Stimulated activated naive CD8-positive, alpha-beta T cell treated with anti-CD3 and anti-CD28 coated beads, Interleukin-15, amount 100 ng/mL, for 72 hours (primary cell): ENCODE measurements at regions not wholly inside any gene's neighbourhood (a gene's known extent, or its start where the extent isn't known, plus 50 kb on each side); places are given as distances from the start of the nearest gene placed in this dataset.

ENCODE experiments used
- ATAC-seq: fragments of 150-1000 bp; cut with Tn5 transposase; 2 replicates; pipeline ENCODE4 v1.10.0; 2021; ENCODE audit warnings: mild to moderate bottlenecking, moderate library complexity
- DNase-seq, 2 donors: peaks; one replicate each; pipeline ENCODE4 v3.0.0; 2021 to 2022
- H3K27ac Mint-ChIP-seq, 2 donors: one replicate each; pipeline ENCODE4 v1.8.0; 2022; ENCODE audit warnings: mild to moderate bottlenecking in 2 of 2, mixed read lengths in 2 of 2, moderate library complexity in 2 of 2
- H3K27me3 Mint-ChIP-seq: one replicate; pipeline ENCODE4 v1.8.0; 2022; ENCODE audit warnings: mixed read lengths
- H3K4me1 Mint-ChIP-seq: one replicate; pipeline ENCODE4 v1.8.0; 2022; ENCODE audit warnings: mild to moderate bottlenecking, mixed read lengths
- H3K4me3 Mint-ChIP-seq, 2 donors: one replicate each; pipeline ENCODE4 v1.8.0; 2022; ENCODE audit warnings: mild to moderate bottlenecking in 2 of 2, mixed read lengths in 2 of 2, moderate library complexity in 1 of 2
- H3K9me3 Mint-ChIP-seq, 2 donors: one replicate each; pipeline ENCODE4 v1.8.0; 2022; ENCODE audit warnings: mixed read lengths in 2 of 2

GRCh38 chr2:64325852-64326577, 127.9 kb upstream of the LGALSL start:
- peak overlapping the region; percentile 84 for H3K4me3 Mint-ChIP-seq
- H3K4me1 Mint-ChIP-seq: peaks cover 77% of the 10 kb centered on the region
- no peaks in the 10 kb centered on the region for H3K27me3 Mint-ChIP-seq
- peak overlapping the region; percentile 89 to 100 for H3K27ac Mint-ChIP-seq
- ATAC-seq: peak; percentile 94
- peak; percentile 76 to 77 for DNase-seq
- no peaks in the 10 kb centered on the region for H3K9me3 Mint-ChIP-seq

GRCh38 chr2:64326578-64327050, 127.3 kb upstream of the LGALSL start:
- ATAC-seq: no peak
- Mint-ChIP-seq H3K4me3 (peak overlapping the region; percentile 84), H3K9me3 (no peaks in the 10 kb centered on the region), H3K27me3 (no peaks in the 10 kb centered on the region), H3K4me1 (peaks cover 77% of the 10 kb centered on the region), H3K27ac (peak overlapping the region in 1 of 2 donors; percentile 100)
- DNase-seq: no peak

DNA sequence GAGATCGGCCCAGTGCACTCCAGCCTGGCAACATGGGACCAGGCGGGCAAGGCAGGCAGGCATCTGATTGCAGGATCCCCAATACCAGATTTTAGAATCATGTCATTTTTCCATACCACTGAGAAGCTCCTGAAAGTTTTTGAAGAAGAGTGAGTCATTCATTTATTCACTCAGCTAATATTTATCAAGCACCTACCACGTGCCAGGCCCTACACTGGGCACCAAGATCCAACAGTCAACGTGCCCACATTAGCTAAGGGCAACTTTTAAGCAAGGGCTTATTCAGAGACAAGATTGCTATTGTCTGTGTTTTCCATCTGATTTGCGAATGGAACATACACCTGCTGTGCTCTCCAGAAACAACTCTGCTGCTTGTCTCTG, 126.8 kb upstream of the LGALSL start:
- Mint-ChIP-seq H3K27ac (peak overlapping the region; percentile 12 to 94), H3K4me1 (peaks cover 75% of the 10 kb centered on the region), H3K4me3 (peak overlapping the region; percentile 67 to 84), H3K27me3 (no peaks in the 10 kb centered on the region), H3K9me3 (no peaks in the 10 kb centered on the region)
- DNase-seq (peak in 1 of 2 donors; percentile 24), ATAC-seq (no peak)

DNA sequence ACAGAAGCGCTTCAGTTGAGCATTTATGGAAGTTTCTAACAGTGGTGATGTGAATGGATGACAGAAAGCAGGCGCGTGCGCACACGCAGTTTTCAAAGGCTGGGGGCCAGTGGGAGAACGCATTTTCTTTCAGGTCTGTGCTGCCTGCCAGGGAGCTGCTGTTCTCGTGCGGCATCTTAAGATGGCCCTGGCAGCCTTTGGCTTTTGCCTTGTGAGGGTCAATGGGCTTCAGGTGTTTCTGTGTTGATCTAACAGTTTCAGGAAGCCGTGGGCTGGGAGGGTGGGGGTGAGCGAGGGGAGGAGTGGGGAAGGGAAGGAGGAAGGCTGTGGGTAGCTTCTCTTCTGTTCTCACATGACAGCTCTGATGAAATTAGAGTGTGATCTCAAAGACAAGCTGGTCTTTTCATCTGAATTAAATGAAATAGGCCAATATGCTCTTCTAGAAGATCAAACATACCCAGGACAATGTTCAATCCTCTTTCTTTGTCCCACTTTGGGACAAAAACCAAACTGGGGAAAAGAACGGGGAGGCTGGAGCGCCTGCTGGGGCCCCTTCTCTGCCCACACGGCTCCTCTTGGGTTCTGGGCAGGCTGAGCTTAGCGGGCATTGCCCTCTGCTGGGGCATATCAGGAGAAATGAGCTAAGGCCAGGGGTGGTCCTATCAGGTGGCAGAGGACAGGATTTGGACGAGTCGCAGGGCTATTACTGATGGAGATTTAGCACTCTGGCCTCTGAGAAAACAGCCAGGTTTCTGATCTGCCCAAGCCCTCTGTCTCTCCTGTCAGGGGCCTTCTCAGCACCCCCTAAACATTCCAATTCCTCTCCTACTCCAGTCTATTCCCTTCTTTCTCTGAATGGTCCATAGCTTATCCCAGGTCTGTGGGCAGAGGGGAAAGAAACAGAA, 126.2 kb upstream of the LGALSL start:
- ATAC-seq (peak; percentile 42), DNase-seq (peak; percentile 62 to 65)
- H3K27me3 Mint-ChIP-seq: no peaks in the 10 kb centered on the region
- peak overlapping the region; percentile 67 to 70 for H3K4me3 Mint-ChIP-seq
- peak overlapping the region; percentile 12 to 94 for H3K27ac Mint-ChIP-seq
- H3K4me1 Mint-ChIP-seq: peaks cover 72% of the 10 kb centered on the region
- no peaks in the 10 kb centered on the region for H3K9me3 Mint-ChIP-seq

GRCh38 chr2:64328415-64328722, 125.6 kb upstream of the LGALSL start:
- H3K27me3 Mint-ChIP-seq: no peaks in the 10 kb centered on the region
- H3K27ac Mint-ChIP-seq: no peak overlapping the region
- no peak overlapping the region for H3K4me3 Mint-ChIP-seq
- no peak for DNase-seq
- H3K9me3 Mint-ChIP-seq: no peaks in the 10 kb centered on the region
- peaks cover 68% of the 10 kb centered on the region for H3K4me1 Mint-ChIP-seq
- ATAC-seq: no peak

DNA sequence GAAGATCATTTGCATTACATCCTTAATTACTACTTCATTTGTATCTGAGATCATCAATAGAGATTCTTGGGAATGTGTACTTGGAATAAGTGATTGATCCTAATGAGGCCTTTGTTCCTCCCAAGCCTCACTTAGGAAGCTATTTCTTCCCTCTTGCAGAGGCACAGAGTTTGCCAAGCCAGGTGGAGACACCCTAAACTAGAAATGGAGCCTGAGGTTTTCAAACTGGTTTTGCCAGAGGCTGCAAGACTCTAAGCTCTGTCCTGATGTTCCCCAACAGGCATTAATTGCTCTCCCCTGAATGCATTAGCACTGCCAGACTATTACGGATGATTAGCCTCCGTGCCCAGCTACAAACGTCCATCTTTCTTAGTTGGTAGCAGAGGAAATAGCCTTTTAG, 125.2 kb upstream of the LGALSL start:
- Mint-ChIP-seq H3K27me3 (no peaks in the 10 kb centered on the region), H3K9me3 (no peaks in the 10 kb centered on the region), H3K4me3 (no peak overlapping the region), H3K27ac (no peak overlapping the region), H3K4me1 (peaks cover 66% of the 10 kb centered on the region)
- DNase-seq: no peak
- ATAC-seq: no peak

- DNase-seq: no peak
- H3K27me3 Mint-ChIP-seq: no peaks in the 10 kb centered on the region
- no peak for ATAC-seq
- no peak overlapping the region for H3K4me3 Mint-ChIP-seq
- H3K27ac Mint-ChIP-seq: no peak overlapping the region
- H3K9me3 Mint-ChIP-seq: no peaks in the 10 kb centered on the region
- peaks cover 61% of the 10 kb centered on the region for H3K4me1 Mint-ChIP-seq
Observed at GRCh38 chr2:64329848-64330247, 124.1 kb upstream of the LGALSL start.

DNA sequence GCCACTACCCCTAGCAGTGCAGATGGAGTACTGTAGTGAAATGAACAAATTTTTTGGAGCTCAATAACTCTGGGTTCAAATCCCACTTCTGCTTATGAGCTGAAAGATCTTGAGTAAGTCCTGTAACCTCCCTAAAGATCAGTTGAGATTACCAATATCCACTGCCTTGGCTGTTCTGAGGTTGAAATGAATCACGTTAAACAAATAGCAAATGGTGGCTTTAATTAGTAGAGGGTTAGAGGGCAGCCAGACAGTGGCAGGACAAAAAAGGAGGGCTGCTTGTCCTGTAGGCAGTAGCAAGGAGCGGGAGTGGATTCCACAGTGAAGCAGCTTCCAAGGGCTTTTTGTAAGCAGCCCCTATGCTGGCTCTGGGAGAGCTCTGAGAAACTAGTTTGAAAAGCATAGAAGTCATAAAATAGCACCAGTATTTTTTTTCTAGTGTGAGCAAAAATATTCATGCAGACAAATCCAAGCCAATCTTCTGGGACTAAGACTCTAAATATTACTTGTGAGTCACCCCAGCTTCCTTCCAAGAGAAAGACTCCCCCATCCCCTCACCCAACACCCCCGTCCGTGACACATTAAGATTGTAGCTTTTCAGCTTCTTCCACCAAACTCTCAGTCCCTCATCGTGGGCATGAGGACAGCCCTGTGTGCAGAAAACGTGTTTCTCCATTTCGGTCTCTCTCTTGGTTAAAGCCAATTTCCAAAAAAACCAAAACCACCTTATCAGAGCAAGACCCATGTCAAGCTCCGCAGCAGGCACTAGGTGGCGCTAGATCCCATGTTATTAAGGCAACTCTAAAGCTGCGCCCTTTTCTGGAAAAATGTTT, 123.5 kb upstream of the LGALSL start:
- DNase-seq (peak; percentile 67 to 70), ATAC-seq (no peak)
- no peaks in the 10 kb centered on the region for H3K9me3 Mint-ChIP-seq
- no peaks in the 10 kb centered on the region for H3K27me3 Mint-ChIP-seq
- no peak overlapping the region for H3K27ac Mint-ChIP-seq
- peaks cover 54% of the 10 kb centered on the region for H3K4me1 Mint-ChIP-seq
- peak overlapping the region; percentile 7 to 42 for H3K4me3 Mint-ChIP-seq

DNA sequence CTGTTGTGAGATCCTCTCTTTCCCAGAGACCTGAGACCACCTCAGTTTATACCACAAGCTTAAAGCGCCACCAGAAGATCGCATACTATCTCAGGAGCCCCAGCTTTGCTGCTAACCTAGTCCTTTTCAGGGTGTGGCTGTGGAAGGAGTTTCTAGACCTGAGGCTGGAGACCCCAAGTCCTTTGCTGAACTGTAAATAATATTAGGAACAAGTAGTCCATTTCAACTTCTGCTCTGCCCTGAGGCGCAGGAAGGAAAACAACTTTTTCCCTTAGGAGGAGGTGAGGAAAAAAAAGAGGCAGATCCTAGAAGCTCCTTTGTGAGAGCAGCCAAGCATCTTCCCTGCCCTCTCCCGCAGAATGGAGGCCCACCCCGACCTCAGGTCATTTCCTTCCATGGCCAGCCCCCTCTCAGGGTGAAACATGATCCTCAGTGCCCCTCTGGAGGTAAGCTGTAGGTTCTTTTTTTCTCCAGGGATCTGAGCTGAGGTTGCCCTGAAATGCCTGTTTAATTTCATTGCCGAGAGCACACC, 122.8 kb upstream of the LGALSL start:
- no peak overlapping the region for H3K27ac Mint-ChIP-seq
- ATAC-seq: no peak
- DNase-seq: no peak
- peaks cover 47% of the 10 kb centered on the region for H3K4me1 Mint-ChIP-seq
- H3K9me3 Mint-ChIP-seq: no peaks in the 10 kb centered on the region
- no peaks in the 10 kb centered on the region for H3K27me3 Mint-ChIP-seq
- no peak overlapping the region for H3K4me3 Mint-ChIP-seq

GRCh38 chr2:64331849-64332699, 121.9 kb upstream of the LGALSL start:
- H3K9me3 Mint-ChIP-seq: no peaks in the 10 kb centered on the region
- peaks cover 38% of the 10 kb centered on the region for H3K4me1 Mint-ChIP-seq
- H3K27ac Mint-ChIP-seq: peak overlapping the region in 1 of 2 donors; percentile 6
- H3K4me3 Mint-ChIP-seq: no peak overlapping the region
- no peak for ATAC-seq
- DNase-seq: no peak
- no peaks in the 10 kb centered on the region for H3K27me3 Mint-ChIP-seq

DNA sequence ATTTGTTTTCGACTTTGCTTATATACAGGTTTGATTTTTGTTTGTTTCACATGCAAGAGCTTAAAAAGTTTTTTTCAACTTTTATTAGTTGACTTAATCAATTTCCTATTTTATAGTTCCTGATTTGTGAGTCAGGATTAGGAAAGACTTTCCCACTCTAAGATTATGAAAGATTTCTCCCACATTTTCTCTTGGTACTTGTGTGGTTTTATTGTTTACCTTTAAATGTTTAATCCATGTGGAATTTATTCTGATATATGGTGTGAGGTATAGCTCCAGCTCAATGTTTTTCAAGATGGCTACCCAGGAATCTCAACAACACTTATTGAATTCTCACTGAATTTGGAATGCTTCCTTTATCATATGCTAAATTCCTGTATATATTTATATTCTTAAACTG, 117.8 kb upstream of the LGALSL start:
- ATAC-seq (no peak), DNase-seq (no peak)
- peaks cover 11% of the 10 kb centered on the region for H3K27me3 Mint-ChIP-seq
- H3K9me3 Mint-ChIP-seq: no peaks in the 10 kb centered on the region
- no peak overlapping the region for H3K27ac Mint-ChIP-seq
- no peak overlapping the region for H3K4me3 Mint-ChIP-seq
- H3K4me1 Mint-ChIP-seq: peaks cover 10% of the 10 kb centered on the region

DNA sequence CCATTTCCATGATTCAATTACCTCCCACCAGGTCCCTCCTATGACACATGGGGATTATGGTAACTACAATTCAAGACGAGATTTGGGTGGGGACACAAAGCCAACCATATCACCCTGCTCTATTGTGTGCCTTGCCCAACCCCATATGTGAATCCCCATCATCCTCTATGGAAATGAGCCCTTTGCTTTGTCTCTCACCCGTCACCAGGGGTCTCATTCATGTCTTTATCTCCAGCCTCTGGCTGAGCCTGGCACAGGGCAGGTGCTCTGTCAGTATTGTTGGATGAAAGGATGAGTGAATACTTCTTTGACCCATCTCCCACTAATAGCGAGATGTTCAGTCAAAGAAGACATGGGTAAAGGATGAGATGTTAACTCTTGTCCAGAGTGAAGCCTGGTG, 116.6 kb upstream of the LGALSL start:
- Mint-ChIP-seq H3K9me3 (no peaks in the 10 kb centered on the region), H3K27ac (no peak overlapping the region), H3K27me3 (peaks cover 11% of the 10 kb centered on the region), H3K4me1 (peaks cover 10% of the 10 kb centered on the region), H3K4me3 (no peak overlapping the region)
- ATAC-seq (no peak), DNase-seq (no peak)

DNA sequence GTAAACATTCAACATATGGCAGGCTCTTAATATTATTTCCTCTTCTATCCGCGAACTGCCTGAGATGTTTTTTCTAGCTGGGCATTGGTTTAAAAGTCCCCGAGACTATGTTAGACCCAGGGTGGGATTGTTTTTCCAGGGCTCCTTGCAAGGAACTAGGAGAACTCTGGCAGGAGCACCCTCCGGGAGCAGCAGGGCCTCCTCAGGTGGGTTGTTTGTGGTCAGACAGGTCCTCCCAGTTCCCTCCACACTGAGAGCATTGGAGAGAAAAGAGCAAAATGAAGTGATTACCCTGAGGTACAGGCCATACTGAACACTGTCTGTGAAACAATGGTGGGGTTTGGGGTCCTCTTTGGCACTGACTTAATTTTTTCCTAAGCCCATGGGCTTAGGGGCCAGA, 115.9 kb upstream of the LGALSL start:
- Mint-ChIP-seq H3K4me3 (no peak overlapping the region), H3K4me1 (peaks cover 10% of the 10 kb centered on the region), H3K9me3 (no peaks in the 10 kb centered on the region), H3K27ac (no peak overlapping the region), H3K27me3 (peaks cover 11% of the 10 kb centered on the region)
- DNase-seq: no peak
- ATAC-seq: no peak

- peaks cover 10% of the 10 kb centered on the region for H3K4me1 Mint-ChIP-seq
- H3K9me3 Mint-ChIP-seq: no peaks in the 10 kb centered on the region
- H3K27me3 Mint-ChIP-seq: peaks cover 11% of the 10 kb centered on the region
- DNase-seq (peak; percentile 32 to 45), ATAC-seq (peak; percentile 97)
- no peak overlapping the region for H3K4me3 Mint-ChIP-seq
- H3K27ac Mint-ChIP-seq: no peak overlapping the region
Observed at GRCh38 chr2:64338910-64339500, 115.0 kb upstream of the LGALSL start.
